ENCODE measurements at regions not wholly inside any gene's neighbourhood (a gene's known extent, or its start where the extent isn't known, plus 50 kb on each side); places are given as distances from the start of the nearest gene placed in this dataset.
"Not testable (repeated sequence)": the region's sequence is repeated elsewhere in the genome, so short reads cannot be mapped to it uniquely, and the experiment has no call there.

GRCh38 chr10:28995497-28995896, 293.4 kb upstream of the LYZL1 start:
- Histone ChIP-seq H3K27ac (no peak overlapping the region), H3K9ac (ENCODE audit: insufficient read length) (no peak overlapping the region), H3K9me3 (ENCODE audit: low read depth, low read length) (no peaks in the 10 kb centered on the region), H3K36me3 (ENCODE audit: insufficient read depth, low read length) (no peaks in the 10 kb centered on the region), H3K4me3 (no peak overlapping the region)
- TF ChIP-seq EZH2 (IDR thresholded peaks at IDR 0.05) = no peak
- TF ChIP-seq FOXP2 (optimal IDR thresholded peaks at IDR 0.05; ENCODE audit: control extremely low read depth, extremely low read length, insufficient read depth) = no peak
- no peak for TF ChIP-seq POLR2AphosphoS5 (IDR thresholded peaks at IDR 0.05; ENCODE audit: borderline replicate concordance, low read depth, low read length)
- no peak for DNase-seq (ENCODE audit: low read depth, low spot score)

GRCh38 chr10:28996345-28996744, 292.5 kb upstream of the LYZL1 start:
- Histone ChIP-seq H3K9me3 (ENCODE audit: low read depth, low read length) (no peaks in the 10 kb centered on the region), H3K36me3 (ENCODE audit: insufficient read depth, low read length) (no peaks in the 10 kb centered on the region), H3K27ac (no peak overlapping the region), H3K9ac (ENCODE audit: insufficient read length) (no peak overlapping the region), H3K4me3 (no peak overlapping the region)
- DNase-seq (ENCODE audit: low read depth, low spot score) = no peak
- TF ChIP-seq EZH2 (IDR thresholded peaks at IDR 0.05) (no peak), POLR2AphosphoS5 (IDR thresholded peaks at IDR 0.05; ENCODE audit: borderline replicate concordance, low read depth, low read length) (no peak), FOXP2 (optimal IDR thresholded peaks at IDR 0.05; ENCODE audit: control extremely low read depth, extremely low read length, insufficient read depth) (no peak)

- Histone ChIP-seq H3K36me3 (ENCODE audit: insufficient read depth, low read length) (no peaks in the 10 kb centered on the region), H3K9ac (ENCODE audit: insufficient read length) (no peak overlapping the region), H3K9me3 (ENCODE audit: low read depth, low read length) (no peaks in the 10 kb centered on the region), H3K27ac (no peak overlapping the region), H3K4me3 (no peak overlapping the region)
- TF ChIP-seq POLR2AphosphoS5 (IDR thresholded peaks at IDR 0.05; ENCODE audit: borderline replicate concordance, low read depth, low read length) (no peak), FOXP2 (optimal IDR thresholded peaks at IDR 0.05; ENCODE audit: control extremely low read depth, extremely low read length, insufficient read depth) (no peak), EZH2 (IDR thresholded peaks at IDR 0.05) (no peak)
- DNase-seq (ENCODE audit: low read depth, low spot score) = no peak
Observed at GRCh38 chr10:28996947-28997551, 291.8 kb upstream of the LYZL1 start.

GRCh38 chr10:28997734-28998133, 291.1 kb upstream of the LYZL1 start:
- DNase-seq (ENCODE audit: low read depth, low spot score) = no peak
- no peak for TF ChIP-seq FOXP2 (optimal IDR thresholded peaks at IDR 0.05; ENCODE audit: control extremely low read depth, extremely low read length, insufficient read depth)
- TF ChIP-seq EZH2 (IDR thresholded peaks at IDR 0.05) = no peak
- no peak for TF ChIP-seq POLR2AphosphoS5 (IDR thresholded peaks at IDR 0.05; ENCODE audit: borderline replicate concordance, low read depth, low read length)
- no peak overlapping the region for H3K4me3 ChIP-seq
- no peaks in the 10 kb centered on the region for H3K9me3 ChIP-seq (ENCODE audit: low read depth, low read length)
- no peaks in the 10 kb centered on the region for H3K36me3 ChIP-seq (ENCODE audit: insufficient read depth, low read length)
- no peak overlapping the region for H3K27ac ChIP-seq
- H3K9ac ChIP-seq (ENCODE audit: insufficient read length) = no peak overlapping the region

- no peak overlapping the region for H3K9ac ChIP-seq (ENCODE audit: insufficient read length)
- no peak for DNase-seq (ENCODE audit: low read depth, low spot score)
- no peak overlapping the region for H3K4me3 ChIP-seq
- no peaks in the 10 kb centered on the region for H3K36me3 ChIP-seq (ENCODE audit: insufficient read depth, low read length)
- no peak overlapping the region for H3K27ac ChIP-seq
- no peak for TF ChIP-seq POLR2AphosphoS5 (IDR thresholded peaks at IDR 0.05; ENCODE audit: borderline replicate concordance, low read depth, low read length)
- TF ChIP-seq EZH2 (IDR thresholded peaks at IDR 0.05) = no peak
- TF ChIP-seq FOXP2 (optimal IDR thresholded peaks at IDR 0.05; ENCODE audit: control extremely low read depth, extremely low read length, insufficient read depth) = no peak
- no peaks in the 10 kb centered on the region for H3K9me3 ChIP-seq (ENCODE audit: low read depth, low read length)
Observed at GRCh38 chr10:29001801-29002200, 287.1 kb upstream of the LYZL1 start.

- H3K36me3 ChIP-seq (ENCODE audit: insufficient read depth, low read length); DNase-seq (ENCODE audit: low read depth, low spot score); H3K9me3 ChIP-seq (ENCODE audit: low read depth, low read length); H3K4me3 ChIP-seq; H3K9ac ChIP-seq (ENCODE audit: insufficient read length); H3K27ac ChIP-seq: not testable (repeated sequence)
Observed at GRCh38 chr10:29003014-29003413, 285.9 kb upstream of the LYZL1 start.

- Histone ChIP-seq H3K9ac (ENCODE audit: insufficient read length) (no peak overlapping the region), H3K27ac (no peak overlapping the region), H3K36me3 (ENCODE audit: insufficient read depth, low read length) (no peaks in the 10 kb centered on the region), H3K4me3 (no peak overlapping the region), H3K9me3 (ENCODE audit: low read depth, low read length) (no peaks in the 10 kb centered on the region)
- no peak for TF ChIP-seq FOXP2 (optimal IDR thresholded peaks at IDR 0.05; ENCODE audit: control extremely low read depth, extremely low read length, insufficient read depth)
- TF ChIP-seq POLR2AphosphoS5 (IDR thresholded peaks at IDR 0.05; ENCODE audit: borderline replicate concordance, low read depth, low read length) = no peak
- no peak for TF ChIP-seq EZH2 (IDR thresholded peaks at IDR 0.05)
- no peak for DNase-seq (ENCODE audit: low read depth, low spot score)
Observed at GRCh38 chr10:29005988-29006387, 282.9 kb upstream of the LYZL1 start.

GRCh38 chr10:29007370-29007747, 281.5 kb upstream of the LYZL1 start:
- TF ChIP-seq EZH2 (IDR thresholded peaks at IDR 0.05) = no peak
- no peak for TF ChIP-seq FOXP2 (optimal IDR thresholded peaks at IDR 0.05; ENCODE audit: control extremely low read depth, extremely low read length, insufficient read depth)
- no peak for TF ChIP-seq POLR2AphosphoS5 (IDR thresholded peaks at IDR 0.05; ENCODE audit: borderline replicate concordance, low read depth, low read length)
- Histone ChIP-seq H3K9me3 (ENCODE audit: low read depth, low read length) (no peaks in the 10 kb centered on the region), H3K4me3 (no peak overlapping the region), H3K36me3 (ENCODE audit: insufficient read depth, low read length) (no peaks in the 10 kb centered on the region), H3K27ac (no peak overlapping the region), H3K9ac (ENCODE audit: insufficient read length) (no peak overlapping the region)
- no peak for DNase-seq (ENCODE audit: low read depth, low spot score)
